ENCODE measurements at regions not wholly inside any gene's neighbourhood (a gene's known extent, or its start where the extent isn't known, plus 50 kb on each side); places are given as distances from the start of the nearest gene placed in this dataset.

DNA sequence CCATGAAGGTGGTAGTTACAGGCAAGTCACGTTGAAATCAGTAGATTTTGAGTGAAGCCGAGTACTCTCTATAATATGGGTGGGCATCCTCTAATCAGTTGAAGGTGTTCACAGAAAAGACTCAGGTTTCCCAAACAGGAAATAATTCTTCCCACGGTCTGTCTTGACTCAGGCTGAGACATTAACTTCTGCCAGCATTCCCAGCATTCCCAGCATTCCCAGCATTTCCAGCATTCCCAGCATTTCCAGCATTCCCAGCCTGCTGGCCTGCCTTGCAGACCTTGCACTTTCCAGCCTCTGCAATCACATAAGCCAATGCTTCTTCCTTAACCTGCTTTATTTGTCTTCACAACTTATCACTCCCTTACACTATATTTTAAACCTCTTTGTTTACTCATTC lies 542.3 kb upstream of the ROBO2 start:
- TF ChIP-seq CTCF (conservative IDR thresholded peaks at IDR 0.05; ENCODE audit: low read depth, low read length) = no peak
- peak; percentile 9 for DNase-seq (ENCODE audit: low read depth)
- H3K4me3 ChIP-seq (ENCODE audit: low read length) = no peak overlapping the region

DNA sequence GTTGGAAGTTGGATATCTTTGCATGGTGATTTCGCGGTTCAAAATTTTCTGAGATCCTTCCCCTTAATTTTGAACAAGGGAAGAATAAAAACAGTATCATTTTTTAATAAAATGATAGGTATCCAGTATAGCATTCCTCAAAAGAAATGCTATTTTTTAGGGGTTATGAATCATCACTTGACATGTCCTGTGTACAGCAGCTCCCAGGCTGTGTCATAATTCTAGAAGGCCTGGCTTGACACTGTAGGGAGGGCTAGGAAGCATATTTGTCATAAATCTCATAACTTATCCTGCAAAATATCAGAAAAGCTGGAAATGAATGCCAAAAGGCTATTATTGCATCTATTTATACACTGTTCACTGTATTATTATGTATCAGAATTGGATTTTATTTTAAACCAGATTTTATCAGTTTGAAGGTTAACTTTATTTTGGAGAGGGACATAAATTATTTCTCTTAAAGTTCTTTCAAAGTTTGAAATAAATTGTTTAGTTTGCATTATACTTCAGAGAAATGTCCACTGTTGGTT lies 539.1 kb upstream of the ROBO2 start:
- peak; percentile 1 for DNase-seq (ENCODE audit: low read depth)
- H3K4me3 ChIP-seq (ENCODE audit: low read length) = no peak overlapping the region
- TF ChIP-seq CTCF (conservative IDR thresholded peaks at IDR 0.05; ENCODE audit: low read depth, low read length) = no peak

DNA sequence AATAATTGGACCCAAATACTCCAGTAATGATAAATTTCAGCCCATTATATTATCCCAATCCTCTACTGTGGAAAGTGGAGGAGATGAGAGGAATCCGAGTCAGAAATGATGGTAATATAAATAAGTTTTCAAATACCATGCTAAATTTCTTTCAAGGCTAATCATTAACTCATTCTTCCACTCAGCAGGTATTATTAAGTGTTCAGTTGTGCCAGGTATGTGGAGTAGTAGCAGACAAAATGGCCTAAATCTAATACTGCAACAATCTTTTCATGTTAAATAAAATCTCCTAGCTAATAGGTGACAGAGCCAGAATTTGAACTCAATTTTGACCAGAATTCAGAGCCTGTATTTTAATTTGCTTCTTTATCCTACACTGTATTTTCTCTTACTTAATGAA lies 538.6 kb upstream of the ROBO2 start:
- DNase-seq (ENCODE audit: low read depth) = no peak
- no peak for TF ChIP-seq CTCF (conservative IDR thresholded peaks at IDR 0.05; ENCODE audit: low read depth, low read length)
- H3K4me3 ChIP-seq (ENCODE audit: low read length) = no peak overlapping the region

- DNase-seq (ENCODE audit: low read depth) = no peak
- H3K4me3 ChIP-seq (ENCODE audit: low read length) = no peak overlapping the region
- no peak for TF ChIP-seq CTCF (conservative IDR thresholded peaks at IDR 0.05; ENCODE audit: low read depth, low read length)
Observed at GRCh38 chr3:76502076-76502475, 537.8 kb upstream of the ROBO2 start.

- no peak overlapping the region for H3K4me3 ChIP-seq (ENCODE audit: low read length)
- no peak for TF ChIP-seq CTCF (conservative IDR thresholded peaks at IDR 0.05; ENCODE audit: low read depth, low read length)
- DNase-seq (ENCODE audit: low read depth) = no peak
Observed at GRCh38 chr3:76505202-76505845, 534.6 kb upstream of the ROBO2 start.

- no peak overlapping the region for H3K4me3 ChIP-seq (ENCODE audit: low read length)
- TF ChIP-seq CTCF (conservative IDR thresholded peaks at IDR 0.05; ENCODE audit: low read depth, low read length) = no peak
- no peak for DNase-seq (ENCODE audit: low read depth)
Observed at GRCh38 chr3:76509179-76509830, 530.6 kb upstream of the ROBO2 start.

- DNase-seq (ENCODE audit: low read depth) = no peak
- no peak overlapping the region for H3K4me3 ChIP-seq (ENCODE audit: low read length)
- TF ChIP-seq CTCF (conservative IDR thresholded peaks at IDR 0.05; ENCODE audit: low read depth, low read length) = no peak
Observed at GRCh38 chr3:76514836-76515235, 525.1 kb upstream of the ROBO2 start.
